ENCODE measurements at regions not wholly inside any gene's neighbourhood (a gene's known extent, or its start where the extent isn't known, plus 50 kb on each side); places are given as distances from the start of the nearest gene placed in this dataset.

DNA sequence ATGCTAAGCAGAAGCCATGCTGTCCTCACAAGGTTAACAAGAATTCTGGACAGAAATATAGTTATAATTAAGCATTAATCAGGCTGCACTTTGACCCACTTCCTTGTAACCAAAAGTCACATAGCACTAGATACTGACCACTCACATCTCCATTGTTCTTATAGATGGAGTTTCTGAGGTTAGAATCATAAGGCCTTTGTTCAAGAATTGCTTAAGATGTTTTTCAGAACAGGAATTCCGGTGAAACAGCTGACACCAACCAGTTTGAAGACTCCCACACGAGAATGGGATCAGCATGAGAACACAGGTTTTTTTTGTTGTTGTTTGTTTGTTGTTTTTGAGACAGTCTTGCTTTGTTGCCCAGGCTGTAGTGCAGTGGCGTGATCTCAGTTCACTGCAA lies 488.3 kb upstream of the NRP1 start:
- Histone ChIP-seq H3K9me3 (no peaks in the 10 kb centered on the region), H3K4me1 (no peaks in the 10 kb centered on the region), H3K4me3 (no peak overlapping the region), H3K27ac (no peak overlapping the region), H3K27me3 (no peaks in the 10 kb centered on the region), H3K36me3 (no peaks in the 10 kb centered on the region)
- ATAC-seq (peak; percentile 17 to 51 (median 46)), DNase-seq (no peak)
- intact Hi-C loops (cut with DNase I) = no loop called here
- no peak for TF ChIP-seq CTCF (IDR thresholded peaks at IDR 0.05)
- no peak for TF ChIP-seq POLR2A (IDR thresholded peaks at IDR 0.05)
- WGBS (ENCODE audit: insufficient coverage, low coverage, low lambda C conversion rate, missing lambda C conversion rate) = 50% methylated on average over 3 of the region's 3 CpGs

DNA sequence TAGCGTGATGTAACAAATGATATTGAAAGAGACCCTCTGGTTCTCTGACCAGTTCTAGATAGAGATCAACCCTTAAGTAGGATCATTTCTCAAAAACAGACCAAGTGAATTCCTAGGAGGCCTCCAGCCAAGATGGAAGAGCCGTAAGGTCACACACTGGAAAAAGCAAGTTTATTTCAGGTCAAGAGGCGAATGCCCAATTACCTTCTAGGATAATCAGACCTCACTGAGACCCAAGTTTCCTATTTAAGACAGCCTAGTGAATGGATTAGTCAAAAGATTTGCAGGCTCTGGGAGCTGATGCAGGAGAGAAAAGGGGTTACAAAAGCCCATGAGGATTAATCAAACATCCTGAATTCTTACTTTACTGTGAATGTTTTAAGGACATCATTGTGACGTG lies 486.1 kb upstream of the NRP1 start:
- Histone ChIP-seq H3K36me3 (no peaks in the 10 kb centered on the region), H3K27me3 (no peaks in the 10 kb centered on the region), H3K4me3 (no peak overlapping the region), H3K4me1 (no peaks in the 10 kb centered on the region), H3K9me3 (no peaks in the 10 kb centered on the region), H3K27ac (no peak overlapping the region)
- TF ChIP-seq POLR2A (IDR thresholded peaks at IDR 0.05) (no peak), CTCF (IDR thresholded peaks at IDR 0.05) (no peak)
- intact Hi-C loops (cut with DNase I) = no loop called here
- WGBS (ENCODE audit: insufficient coverage, low coverage, low lambda C conversion rate, missing lambda C conversion rate) = 79% methylated on average over 4 of the region's 4 CpGs
- ATAC-seq (no peak), DNase-seq (no peak)

DNA sequence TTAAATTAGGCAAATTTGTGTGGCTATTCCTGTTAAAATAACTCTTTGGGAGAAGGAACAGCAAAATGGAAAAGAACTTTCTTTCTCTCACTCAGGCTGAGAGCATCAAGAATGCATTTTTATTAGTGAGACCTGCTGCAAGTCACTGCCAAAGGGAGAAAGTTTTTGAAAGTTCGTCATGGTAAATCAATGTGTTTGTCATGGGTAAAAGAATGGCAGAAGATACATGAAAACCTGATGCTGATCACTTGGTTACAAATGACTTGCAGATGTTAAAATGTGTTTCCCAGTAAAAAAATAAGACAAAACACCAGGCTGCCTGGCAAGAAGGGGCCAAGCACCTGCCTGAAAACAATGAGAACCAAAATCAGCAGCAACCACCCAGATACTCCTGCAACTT lies 484.7 kb upstream of the NRP1 start:
- no peaks in the 10 kb centered on the region for H3K4me1 ChIP-seq
- intact Hi-C loops (cut with DNase I) = no loop called here
- WGBS (ENCODE audit: insufficient coverage, low coverage, low lambda C conversion rate, missing lambda C conversion rate) = 70% methylated on average over 1 of the region's 1 CpG
- H3K9me3 ChIP-seq = no peaks in the 10 kb centered on the region
- no peak for ATAC-seq
- no peak overlapping the region for H3K27ac ChIP-seq
- TF ChIP-seq POLR2A (IDR thresholded peaks at IDR 0.05) = no peak
- TF ChIP-seq CTCF (IDR thresholded peaks at IDR 0.05) = no peak
- H3K36me3 ChIP-seq = no peaks in the 10 kb centered on the region
- H3K4me3 ChIP-seq = no peak overlapping the region
- no peaks in the 10 kb centered on the region for H3K27me3 ChIP-seq
- DNase-seq = no peak

DNA sequence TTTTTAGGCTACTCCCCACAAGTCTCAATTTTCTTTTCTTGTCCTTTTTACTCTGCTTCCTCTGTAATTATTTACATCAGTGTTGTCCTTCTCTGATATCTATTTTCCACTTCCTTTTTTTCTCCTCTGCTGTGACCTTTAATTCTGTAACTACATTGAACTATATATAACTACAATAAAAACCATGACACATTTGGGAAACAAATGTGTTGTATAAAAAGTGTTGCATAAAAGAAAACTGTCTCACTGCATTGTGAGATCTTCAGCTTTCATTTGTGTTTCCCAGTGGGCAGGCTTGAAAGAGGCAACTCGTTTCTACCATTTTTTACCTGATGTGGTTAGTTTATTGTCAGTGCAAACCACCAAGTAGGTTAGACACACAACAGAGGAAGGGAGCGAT lies 483.9 kb upstream of the NRP1 start:
- Histone ChIP-seq H3K36me3 (no peaks in the 10 kb centered on the region), H3K9me3 (no peaks in the 10 kb centered on the region), H3K27me3 (no peaks in the 10 kb centered on the region), H3K4me1 (no peaks in the 10 kb centered on the region), H3K27ac (no peak overlapping the region), H3K4me3 (no peak overlapping the region)
- intact Hi-C loops (cut with DNase I) = no loop called here
- peak in 1 of 4 donors; percentile 44 for ATAC-seq
- no peak for TF ChIP-seq POLR2A (IDR thresholded peaks at IDR 0.05)
- no peak for TF ChIP-seq CTCF (IDR thresholded peaks at IDR 0.05)
- WGBS (ENCODE audit: insufficient coverage, low coverage, low lambda C conversion rate, missing lambda C conversion rate) = 67% methylated on average over 2 of the region's 2 CpGs
- DNase-seq = no peak

- Histone ChIP-seq H3K36me3 (no peaks in the 10 kb centered on the region), H3K4me3 (no peak overlapping the region), H3K9me3 (no peaks in the 10 kb centered on the region), H3K27me3 (no peaks in the 10 kb centered on the region), H3K27ac (no peak overlapping the region), H3K4me1 (no peaks in the 10 kb centered on the region)
- ATAC-seq (no peak), DNase-seq (no peak)
- TF ChIP-seq CTCF (IDR thresholded peaks at IDR 0.05) = no peak
- TF ChIP-seq POLR2A (IDR thresholded peaks at IDR 0.05) = no peak
- intact Hi-C loops (cut with DNase I) = no loop called here
- 89% methylated on average over 3 of the region's 3 CpGs for WGBS (ENCODE audit: insufficient coverage, low coverage, low lambda C conversion rate, missing lambda C conversion rate)
Measured at GRCh38 chr10:33817605-33818004, 483.1 kb upstream of the NRP1 start.

Measured in right lobe of liver (tissue), 6 donors.